HepG2 (cell line): ENCODE measurements at regions not wholly inside any gene's neighbourhood (a gene's known extent, or its start where the extent isn't known, plus 50 kb on each side); places are given as distances from the start of the nearest gene placed in this dataset.

Source experiments
- ATAC-seq: fragments of 200-7000 bp; cut with Tn5 transposase; 3 replicates; pipeline ENCODE4 v1.9.1; 2020; ENCODE audit warnings: mild to moderate bottlenecking, moderate library complexity
- BruUV-seq: library from RNA; stranded (reverse); fragments of 400-500 nt; replicated peaks from 2 replicates; lab custom pipeline; 2021; lab: Mats Ljungman, UMichigan
- CTCF ChIA-PET: fragments of 300-600 bp; formaldehyde crosslinking; extraction: SDS; loops from one replicate; lab custom pipeline; 2021; ENCODE audit warnings: low total read pairs, inconsistent platforms, low intra/inter-chr PET ratio; lab: Yijun Ruan, JAX
- POLR2A ChIA-PET: fragments of 350-600 bp; sonication (Branson Sonifier 250); formaldehyde crosslinking; loops from one replicate; lab custom pipeline; 2020; ENCODE audit warnings: antibody characterized with exemption, inconsistent platforms; lab: Yijun Ruan, JAX
- DNase-seq: peaks from one replicate; pipeline ENCODE4 v3.0.0-alpha.2; 2015; ENCODE audit warnings: low spot score
- FAIRE-seq: peaks from 3 replicates; lab custom pipeline; 2011; peaks lifted over from hg19 to GRCh38; lab: Jason Lieb, UNC
- H2AFZ ChIP-seq: one replicate; pipeline ENCODE4 v1.6.1; 2011; ENCODE audit warnings: low read length, inconsistent platforms
- H3K27ac ChIP-seq: fragments of 300-600 bp; 3 replicates; pipeline ENCODE4 v1.8.0; 2011; ENCODE audit warnings: mixed run types, mild to moderate bottlenecking, mixed read lengths, low read length, inconsistent platforms; ENCODE audit not compliant: insufficient read depth; ENCODE audit errors: extremely low read length
- H3K27me3 ChIP-seq, 2 experiments: fragments of 200-600 bp in 1 of 2; 2 replicates in 1 of 2; 3 replicates in 1 of 2; pipeline versions ENCODE4 v1.6.0 to v1.8.0; 2011; ENCODE audit warnings: low read length in 2 of 2, mild to moderate bottlenecking in 2 of 2, moderate library complexity in 2 of 2, inconsistent platforms in 1 of 2; ENCODE audit not compliant: insufficient read depth in 2 of 2, control insufficient read depth in 1 of 2
- H3K36me3 ChIP-seq, 2 experiments: fragments of 200-600 bp in 1 of 2; replicated peaks in 1 of 2; 2 replicates in 1 of 2; 3 replicates in 1 of 2; pipeline versions ENCODE4 v1.5.1 to v1.8.0; 2011; ENCODE audit warnings: low read length in 2 of 2, inconsistent platforms in 1 of 2; ENCODE audit not compliant: insufficient read depth in 2 of 2, control insufficient read depth in 1 of 2
- H3K4me1 ChIP-seq: 2 replicates; pipeline ENCODE4 v1.5.1; 2012; ENCODE audit warnings: low read length, inconsistent platforms; ENCODE audit not compliant: insufficient read depth
- H3K4me2 ChIP-seq: 2 replicates; pipeline ENCODE4 v1.6.0; 2011; ENCODE audit warnings: low read depth, low read length, inconsistent platforms
- H3K4me3 ChIP-seq, 3 experiments: fragments of 200-600 bp in 1 of 3; sonication (generic), shearing (Covaris generic) in 1 of 3; replicated peaks in 1 of 3; 2 replicates each; pipeline ENCODE4 v1.5.1; 2011 to 2016; ENCODE audit warnings: low read length in 3 of 3, inconsistent platforms in 2 of 3, low read depth in 2 of 3, mild to moderate bottlenecking in 2 of 3, control low read depth in 1 of 3, mixed read lengths in 1 of 3; ENCODE audit not compliant: insufficient read depth in 1 of 3
- H3K79me2 ChIP-seq: one replicate; pipeline ENCODE4 v1.6.1; 2011; ENCODE audit warnings: low read length, inconsistent platforms; ENCODE audit not compliant: insufficient read depth
- H3K9ac ChIP-seq: 2 replicates; pipeline ENCODE4 v1.6.0; 2011; ENCODE audit warnings: mild to moderate bottlenecking, low read depth, low read length, inconsistent platforms; ENCODE audit not compliant: insufficient read depth
- H3K9me3 ChIP-seq: 2 replicates; pipeline ENCODE4 v1.5.1; 2012; ENCODE audit warnings: mild to moderate bottlenecking, low read length
- H4K20me1 ChIP-seq: 2 replicates; pipeline ENCODE4 v1.6.0; 2011; ENCODE audit warnings: inconsistent platforms, mild to moderate bottlenecking, low read length, moderate library complexity; ENCODE audit not compliant: insufficient read depth
- ATM ChIP-seq: fragments of 450-650 bp; IDR thresholded peaks from 2 replicates; pipeline ENCODE4 v1.7.1; 2017; ENCODE audit warnings: mild to moderate bottlenecking, borderline replicate concordance
- EED ChIP-seq: sonication (generic); formaldehyde crosslinking; IDR thresholded peaks from 2 replicates; pipeline ENCODE4 v1.5.0; 2020; ENCODE audit warnings: mild to moderate bottlenecking, missing genetic modification reagents
- HNF1A ChIP-seq, 2 experiments: sonication (generic) in 1 of 2; formaldehyde crosslinking in 1 of 2; IDR thresholded peaks; 2 replicates each; pipeline versions ENCODE4 v1.4.0 to v1.6.1; 2016 to 2020; ENCODE audit warnings: borderline replicate concordance in 1 of 2, low read depth in 1 of 2, mild to moderate bottlenecking in 1 of 2, missing genetic modification reagents in 1 of 2
- IRX3 ChIP-seq: sonication (generic); formaldehyde crosslinking; IDR thresholded peaks from 2 replicates; pipeline ENCODE4 v1.8.1; 2023; ENCODE audit warnings: mild to moderate bottlenecking, low read depth, missing genetic modification reagents, borderline replicate concordance
- NFATC3 ChIP-seq: sonication (generic); formaldehyde crosslinking; IDR thresholded peaks from 2 replicates; pipeline ENCODE4 v1.5.1; 2020; ENCODE audit warnings: mild to moderate bottlenecking, missing genetic modification reagents
- ONECUT2 ChIP-seq: sonication (generic); formaldehyde crosslinking; IDR thresholded peaks from 2 replicates; pipeline ENCODE4 v1.4.0; 2020; ENCODE audit warnings: missing genetic modification reagents
- ZNF337 ChIP-seq: sonication (generic); formaldehyde crosslinking; IDR thresholded peaks from 2 replicates; pipeline ENCODE4 v1.5.1; 2020; ENCODE audit warnings: missing genetic modification reagents, low read depth, mild to moderate bottlenecking, borderline replicate concordance
- ZNF34 ChIP-seq: sonication (generic); formaldehyde crosslinking; IDR thresholded peaks from 2 replicates; pipeline ENCODE4 v1.4.0; 2020; ENCODE audit warnings: mild to moderate bottlenecking, missing genetic modification reagents, borderline replicate concordance
- ZNF570 ChIP-seq: sonication (generic); formaldehyde crosslinking; IDR thresholded peaks from 2 replicates; pipeline ENCODE4 v1.4.0; 2020; ENCODE audit warnings: mild to moderate bottlenecking, missing genetic modification reagents, borderline replicate concordance
- ZNF704 ChIP-seq: sonication (generic); formaldehyde crosslinking; IDR thresholded peaks from 2 replicates; pipeline ENCODE4 v1.8.1; 2023; ENCODE audit warnings: mild to moderate bottlenecking, inconsistent platforms, moderate library complexity, missing genetic modification reagents, borderline replicate concordance
- WGBS: methylation state at CpG from one replicate; pipeline ENCODE4 v1.1.6; 2017; ENCODE audit warnings: low lambda C conversion rate; 5-methylcytosine and 5-hydroxymethylcytosine counted together
- in situ Hi-C: cut with HindIII; loops from 2 replicates; pipeline ENCODE4 v1.10.0; 2017; ENCODE audit warnings: low pct_unique_long_range_greater_than_20kb; ENCODE audit not compliant: extremely low pct_ligation_motif_present
- intact Hi-C: fragments of 100-400 bp; cut with micrococcal nuclease; formaldehyde crosslinking; loops from one replicate; pipeline ENCODE4 v1.10.0; 2022; ENCODE audit not compliant: unreplicated experiment
- TF ChIP-seq, protein P1 (sequence below): sonication (generic); formaldehyde crosslinking; IDR thresholded peaks from 2 replicates; pipeline ENCODE4 v1.5.1; 2020; ENCODE audit warnings: missing genetic modification reagents, mild to moderate bottlenecking, borderline replicate concordance

DNA sequence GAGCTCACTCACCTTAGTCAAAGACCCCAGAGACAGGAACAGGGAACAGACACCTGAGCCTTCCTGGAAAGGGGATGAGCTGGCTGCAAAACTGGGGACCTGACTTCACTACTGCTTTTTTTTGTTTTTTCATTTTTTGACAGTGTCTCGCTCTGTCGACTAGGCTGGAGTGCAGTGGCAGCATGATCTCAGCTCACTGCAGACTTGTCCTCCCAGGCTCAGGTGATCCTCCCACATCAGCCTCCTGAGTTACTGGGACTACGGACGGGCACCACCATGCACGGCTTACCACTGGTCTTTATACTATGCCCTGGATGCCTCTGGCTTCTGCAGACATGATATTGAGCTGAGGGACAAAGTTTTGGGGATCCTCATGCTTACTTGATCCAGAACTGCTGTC lies 184.1 kb downstream of the INSIG2 start:
- no peak for TF ChIP-seq HNF1A (IDR thresholded peaks at IDR 0.05; ENCODE audit: low read depth)
- no peak for TF ChIP-seq HNF1A (CRISPR knock-in tag; IDR thresholded peaks at IDR 0.05; ENCODE audit: borderline replicate concordance)
- TF ChIP-seq IRX3: no peak
- no peak for TF ChIP-seq ATM
- no peak for TF ChIP-seq ZNF570 (CRISPR knock-in tag)
- TF ChIP-seq EED (CRISPR knock-in tag): no peak
- no peak for TF ChIP-seq NFATC3 (CRISPR knock-in tag)
- TF ChIP-seq ONECUT2 (CRISPR knock-in tag): no peak
- TF ChIP-seq ZNF704 (CRISPR knock-in tag): no peak
- no peak for TF ChIP-seq ZNF337 (CRISPR knock-in tag)
- no peak for TF ChIP-seq ZNF34
- TF ChIP-seq, protein P1, sequence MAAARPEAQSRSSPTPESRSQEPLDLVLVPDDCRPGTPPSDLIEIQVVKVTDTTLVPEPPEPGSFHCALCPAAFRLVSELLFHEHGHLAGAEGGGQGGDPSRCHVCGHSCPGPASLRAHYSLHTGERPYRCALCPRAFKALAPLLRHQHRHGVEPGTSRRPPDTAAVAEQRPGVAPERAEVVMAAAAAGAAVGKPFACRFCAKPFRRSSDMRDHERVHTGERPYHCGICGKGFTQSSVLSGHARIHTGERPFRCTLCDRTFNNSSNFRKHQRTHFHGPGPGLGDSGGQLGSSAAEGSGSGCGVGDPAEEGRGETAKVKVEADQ (CRISPR knock-in tag): no peak
- Histone ChIP-seq H3K4me2 (no peak overlapping the region), H3K79me2 (no peaks in the 10 kb centered on the region), H3K36me3 (no peaks in the 10 kb centered on the region), H3K27ac (no peak overlapping the region), H4K20me1 (no peaks in the 10 kb centered on the region), H3K4me1 (no peaks in the 10 kb centered on the region), H3K9ac (no peak overlapping the region), H2AFZ (no peak overlapping the region), H3K4me3 (no peak overlapping the region), H3K27me3 (peaks cover 0 to 3% of the 10 kb centered on the region in 2 experiments; a peak in 3 of 5 replicates), H3K9me3 (no peaks in the 10 kb centered on the region)
- in situ Hi-C loops (no loop called here), intact Hi-C loops (no loop called here)
- ATAC-seq (no peak), DNase-seq (no peak), FAIRE-seq (no peak)
- WGBS: 0% methylated on average over 5 of the region's 5 CpGs
- BruUV-seq: no TSS peak
- ChIA-PET CTCF (no interaction called here), POLR2A (no interaction called here)
